ENCODE measurements at regions not wholly inside any gene's neighbourhood (a gene's known extent, or its start where the extent isn't known, plus 50 kb on each side); places are given as distances from the start of the nearest gene placed in this dataset.
"Not testable (repeated sequence)": the region's sequence is repeated elsewhere in the genome, so short reads cannot be mapped to it uniquely, and the experiment has no call there.

GRCh38 chr7:26955516-26955915, 91.1 kb upstream of the SKAP2 start:
- no peak for DNase-seq (ENCODE audit: low spot score)

DNA sequence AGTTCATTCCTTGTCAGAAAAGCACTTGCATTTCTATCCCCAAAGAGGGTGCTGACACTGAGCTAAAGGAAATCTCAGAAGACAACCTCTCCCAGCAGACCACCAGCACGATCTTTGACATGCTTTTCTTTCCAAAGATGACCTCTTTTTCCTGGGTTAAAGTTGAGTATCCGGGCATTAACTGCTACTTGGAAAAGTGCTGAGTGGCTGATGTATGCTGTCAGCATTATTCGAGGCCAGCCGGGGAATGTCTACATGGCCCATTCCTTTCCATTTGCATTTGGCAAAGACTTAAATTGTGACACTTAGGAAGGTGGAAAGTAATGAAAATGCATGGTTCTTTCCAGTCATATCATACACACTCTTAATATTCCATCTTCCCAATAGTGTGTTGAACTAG, 90.6 kb upstream of the SKAP2 start:
- no peak for DNase-seq (ENCODE audit: low spot score)

DNA sequence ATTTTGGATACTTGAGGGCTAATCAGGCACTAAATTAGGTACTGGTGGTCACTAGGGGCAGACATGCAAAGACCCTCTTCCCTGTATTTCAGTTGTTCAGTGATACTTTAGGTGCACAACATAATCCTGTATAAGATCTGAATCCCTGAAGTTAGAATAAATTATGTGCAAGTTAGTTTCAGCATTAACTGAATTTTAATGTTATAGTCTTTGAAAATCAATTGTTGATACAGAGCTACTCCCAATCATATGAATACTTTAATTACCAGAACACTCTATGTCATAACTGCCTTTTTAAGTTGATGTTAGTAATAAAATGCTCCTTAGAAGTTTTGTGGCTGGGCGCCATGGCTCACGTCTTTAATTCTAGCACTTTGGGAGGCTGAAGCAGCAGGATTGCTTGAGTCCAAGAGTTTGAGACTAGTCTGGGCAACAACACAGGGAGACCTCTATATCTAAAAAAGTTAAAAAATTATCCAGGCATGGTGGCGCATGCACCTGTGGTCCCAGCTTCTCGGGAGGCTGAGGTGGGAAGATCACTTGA, 87.1 kb upstream of the SKAP2 start:
- no peak for DNase-seq (ENCODE audit: low spot score)

GRCh38 chr7:26950889-26951288, 86.5 kb upstream of the SKAP2 start:
- DNase-seq (ENCODE audit: low spot score): no peak

- no peak for DNase-seq (ENCODE audit: low spot score)
Observed at GRCh38 chr7:26949319-26949718, 84.9 kb upstream of the SKAP2 start.

GRCh38 chr7:26948617-26949118, 84.3 kb upstream of the SKAP2 start:
- no peak for DNase-seq (ENCODE audit: low spot score)

GRCh38 chr7:26944501-26945358, 80.3 kb upstream of the SKAP2 start:
- DNase-seq (ENCODE audit: low spot score): no peak

- DNase-seq (ENCODE audit: low spot score): no peak
Observed at GRCh38 chr7:26937939-26938623, 73.7 kb upstream of the SKAP2 start.

- DNase-seq (ENCODE audit: low spot score): no peak
Observed at GRCh38 chr7:26937306-26937705, 72.9 kb upstream of the SKAP2 start.

- DNase-seq (ENCODE audit: low spot score): not testable (repeated sequence)
Observed at GRCh38 chr7:26932616-26933015, 68.2 kb upstream of the SKAP2 start.

DNA sequence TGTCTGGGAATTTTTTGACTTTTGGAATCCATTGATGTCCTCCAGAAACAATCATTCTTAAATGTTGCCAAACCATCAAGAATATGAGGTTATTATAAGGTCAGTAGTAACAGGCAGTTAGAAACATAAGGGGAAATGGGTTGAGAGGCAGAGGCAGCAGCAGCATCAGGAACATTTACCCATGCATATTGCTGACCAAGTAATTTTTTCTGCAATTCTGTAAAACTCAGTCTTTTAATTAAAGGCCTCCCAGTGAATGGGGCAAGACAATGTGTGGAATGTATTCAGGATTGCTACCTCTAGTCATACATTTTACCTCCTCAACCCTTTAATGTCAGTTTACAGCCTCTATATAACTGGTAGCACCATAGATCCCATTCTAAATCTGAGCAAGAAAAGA, 66.5 kb upstream of the SKAP2 start:
- DNase-seq (ENCODE audit: low spot score): no peak

GRCh38 chr7:26930201-26930600, 65.8 kb upstream of the SKAP2 start:
- no peak for DNase-seq (ENCODE audit: low spot score)

- no peak for DNase-seq (ENCODE audit: low spot score)
Observed at GRCh38 chr7:26928703-26929347, 64.4 kb upstream of the SKAP2 start.

- no peak for DNase-seq (ENCODE audit: low spot score)
Observed at GRCh38 chr7:26925768-26926167, 61.4 kb upstream of the SKAP2 start.

DNA sequence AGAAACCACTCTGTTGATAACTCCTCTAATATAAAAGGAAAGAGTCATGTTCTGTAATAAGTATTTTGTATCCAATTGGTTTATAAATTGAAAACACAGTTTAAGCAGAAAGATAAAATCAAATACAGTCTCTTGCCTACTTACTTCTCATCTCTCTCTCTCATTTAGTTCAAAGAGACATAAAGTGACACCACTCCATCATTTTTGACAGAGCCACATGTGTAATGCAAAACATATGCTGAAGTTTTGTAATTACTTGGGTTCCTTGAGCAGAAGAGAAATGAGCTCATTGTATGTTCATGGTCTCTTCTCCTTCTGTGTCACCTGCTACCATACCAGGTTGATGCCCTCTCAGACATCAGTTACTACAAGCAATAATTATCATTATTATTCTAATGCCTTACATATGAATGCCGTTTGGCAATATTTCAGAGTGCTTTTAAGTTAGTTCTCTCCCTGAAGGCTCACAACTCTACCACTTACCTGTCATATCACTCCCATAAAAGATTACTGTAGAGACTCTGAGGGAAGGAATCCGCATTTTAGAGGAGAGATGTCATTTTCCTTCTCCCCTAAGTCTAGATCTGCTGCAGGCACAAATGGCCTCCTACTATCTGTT, 59.9 kb upstream of the SKAP2 start:
- DNase-seq (ENCODE audit: low spot score): no peak

DNA sequence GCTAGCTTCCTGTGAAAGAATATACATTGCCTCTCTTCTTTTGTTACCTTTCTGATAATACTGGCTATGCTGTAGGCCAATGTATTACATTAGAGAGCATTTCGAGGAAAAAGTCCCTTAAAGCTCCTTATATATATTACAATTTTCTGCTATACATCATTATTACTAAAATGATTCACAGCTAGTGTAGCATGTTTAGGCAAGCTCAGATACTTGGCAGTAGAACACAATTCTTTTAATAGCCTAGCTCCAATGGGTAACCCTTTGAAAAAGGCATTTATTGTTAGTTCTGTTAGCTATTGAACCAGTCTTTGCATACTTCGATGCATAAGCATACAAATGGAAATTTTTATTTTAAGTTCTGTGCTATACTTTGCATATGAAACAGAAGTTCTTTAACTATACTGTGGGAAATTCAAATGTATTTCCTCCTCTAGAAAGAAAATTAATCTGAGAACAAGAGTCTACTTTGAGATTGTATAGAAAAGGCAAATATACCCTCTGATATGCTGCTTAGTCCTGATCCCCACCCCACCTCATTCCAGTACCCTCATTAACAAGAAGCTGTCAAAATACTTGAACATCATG, 55.6 kb upstream of the SKAP2 start:
- no peak for DNase-seq (ENCODE audit: low spot score)

DNA sequence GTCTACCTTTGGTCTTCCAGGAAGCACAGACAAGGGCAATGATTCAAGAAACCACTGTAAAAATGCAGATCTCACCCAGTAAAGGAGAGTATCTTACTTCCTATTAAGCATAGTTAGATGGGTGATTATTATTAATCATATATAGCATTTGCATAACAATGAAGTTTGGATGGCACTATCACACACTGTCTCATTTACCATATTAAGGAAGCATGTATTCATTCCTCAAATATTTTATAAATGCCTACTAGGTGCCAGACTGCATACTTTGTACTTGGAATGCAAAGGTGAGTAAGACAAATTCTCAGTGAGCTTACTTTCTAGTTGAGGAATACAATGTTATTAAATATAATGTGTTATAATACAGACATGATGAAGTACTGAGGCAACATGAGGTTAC, 53.9 kb upstream of the SKAP2 start:
- DNase-seq (ENCODE audit: low spot score): peak; percentile 3

- DNase-seq (ENCODE audit: low spot score): no peak
Observed at GRCh38 chr7:26916779-26917320, 52.5 kb upstream of the SKAP2 start.

- DNase-seq (ENCODE audit: low spot score): no peak
Observed at GRCh38 chr7:26916336-26916735, 51.9 kb upstream of the SKAP2 start.

Data from kidney capillary endothelial cell (primary cell).